ENCODE measurements at regions not wholly inside any gene's neighbourhood (a gene's known extent, or its start where the extent isn't known, plus 50 kb on each side); places are given as distances from the start of the nearest gene placed in this dataset.

DNA sequence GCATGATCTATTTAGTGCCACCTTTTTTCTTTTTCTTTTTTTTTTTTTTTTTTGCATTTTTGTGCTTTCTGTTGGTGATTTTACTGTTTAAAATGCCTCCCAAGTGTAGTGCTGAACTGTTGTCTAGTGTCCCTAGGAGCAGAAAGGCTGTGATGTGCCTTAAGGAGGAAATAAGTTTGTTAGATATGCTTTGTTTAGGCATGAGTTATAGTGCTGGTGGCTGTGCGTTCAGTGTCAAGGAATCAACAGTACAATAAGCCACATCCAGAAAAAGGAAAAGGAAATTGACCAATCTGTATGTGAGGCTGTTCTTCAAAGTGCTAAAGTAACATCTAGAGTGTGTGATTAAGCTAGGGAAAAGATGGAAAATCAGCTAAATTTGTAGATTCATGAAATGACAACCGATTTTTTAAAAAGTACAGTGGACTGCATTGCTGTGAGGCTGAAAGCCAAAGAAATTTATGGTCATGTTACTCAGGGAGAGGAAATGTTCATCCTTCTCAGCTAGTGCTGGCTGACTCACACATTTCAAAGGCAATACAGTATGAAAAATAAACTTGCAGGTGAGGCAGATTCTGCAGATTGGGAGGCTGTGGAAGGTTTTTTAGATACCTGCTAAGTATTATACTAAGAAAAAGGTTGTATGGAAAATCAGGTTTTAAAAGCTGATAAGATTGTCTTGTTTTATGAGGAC lies 122.7 kb upstream of the ADCY1 start:
- no peaks in the 10 kb centered on the region for H3K9me3 ChIP-seq (ENCODE audit: control insufficient read depth in 1 of 2, insufficient read depth in 1 of 2, low read depth in 1 of 2, low read length in 2 of 2)
- H3K27ac ChIP-seq (ENCODE audit: low read depth, low read length), result no peak overlapping the region
- POLR2A ChIA-PET, result no interaction called here
- CTCF ChIA-PET, result no interaction called here
- ATAC-seq (no peak), DNase-seq (ENCODE audit: low read depth, low spot score) (no peak)
- H2AFZ ChIP-seq (ENCODE audit: low read depth, low read length, poor library complexity, severe bottlenecking), result no peak overlapping the region
- RAD21 ChIA-PET (ENCODE audit: low non-redundant PET in 1 of 2, low total read pairs in 2 of 2, uncharacterized antibody in 2 of 2, unreplicated experiment in 2 of 2), result no interaction called here
- H3K4me3 ChIP-seq (replicated peaks in 1 of 2; ENCODE audit: low read depth in 1 of 2, low read length in 2 of 2), result no peak overlapping the region
- no peaks in the 10 kb centered on the region for H3K4me1 ChIP-seq (ENCODE audit: control insufficient read depth in 1 of 2, insufficient read depth in 2 of 2, low read length in 2 of 2)
- TF ChIP-seq SIN3A (IDR thresholded peaks at IDR 0.05; ENCODE audit: low read depth), result no peak
- no peak for TF ChIP-seq ATF3 (IDR thresholded peaks at IDR 0.05)
- TF ChIP-seq ZNF274 (IDR thresholded peaks at IDR 0.05; ENCODE audit: low read depth, low read length), result no peak
- no peak for TF ChIP-seq RAD21 (IDR thresholded peaks at IDR 0.05; ENCODE audit: low read depth)
- TF ChIP-seq ELF1 (IDR thresholded peaks at IDR 0.05; ENCODE audit: borderline replicate concordance, low read depth), result no peak
- no peak for TF ChIP-seq SRF (IDR thresholded peaks at IDR 0.05; ENCODE audit: low read depth)
- no peak for TF ChIP-seq ZBTB33 (IDR thresholded peaks at IDR 0.05; ENCODE audit: extremely low read depth, insufficient replicate concordance, low read length)
- TF ChIP-seq, protein P1, sequence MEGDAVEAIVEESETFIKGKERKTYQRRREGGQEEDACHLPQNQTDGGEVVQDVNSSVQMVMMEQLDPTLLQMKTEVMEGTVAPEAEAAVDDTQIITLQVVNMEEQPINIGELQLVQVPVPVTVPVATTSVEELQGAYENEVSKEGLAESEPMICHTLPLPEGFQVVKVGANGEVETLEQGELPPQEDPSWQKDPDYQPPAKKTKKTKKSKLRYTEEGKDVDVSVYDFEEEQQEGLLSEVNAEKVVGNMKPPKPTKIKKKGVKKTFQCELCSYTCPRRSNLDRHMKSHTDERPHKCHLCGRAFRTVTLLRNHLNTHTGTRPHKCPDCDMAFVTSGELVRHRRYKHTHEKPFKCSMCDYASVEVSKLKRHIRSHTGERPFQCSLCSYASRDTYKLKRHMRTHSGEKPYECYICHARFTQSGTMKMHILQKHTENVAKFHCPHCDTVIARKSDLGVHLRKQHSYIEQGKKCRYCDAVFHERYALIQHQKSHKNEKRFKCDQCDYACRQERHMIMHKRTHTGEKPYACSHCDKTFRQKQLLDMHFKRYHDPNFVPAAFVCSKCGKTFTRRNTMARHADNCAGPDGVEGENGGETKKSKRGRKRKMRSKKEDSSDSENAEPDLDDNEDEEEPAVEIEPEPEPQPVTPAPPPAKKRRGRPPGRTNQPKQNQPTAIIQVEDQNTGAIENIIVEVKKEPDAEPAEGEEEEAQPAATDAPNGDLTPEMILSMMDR (IDR thresholded peaks at IDR 0.05 in 2 of 3, conservative IDR thresholded peaks at IDR 0.05 in 1 of 3; ENCODE audit: borderline replicate concordance in 1 of 3, insufficient read depth in 1 of 3, low read depth in 2 of 3, low read length in 2 of 3), result no peak
- TF ChIP-seq SP1 (IDR thresholded peaks at IDR 0.05; ENCODE audit: low read depth), result no peak
- TF ChIP-seq ZFX (IDR thresholded peaks at IDR 0.05), result no peak
- TF ChIP-seq EGR1 (IDR thresholded peaks at IDR 0.05; ENCODE audit: low read depth), result no peak
- TF ChIP-seq FOSL1 (IDR thresholded peaks at IDR 0.05; ENCODE audit: low read depth), result no peak
- no peak for TF ChIP-seq REST (IDR thresholded peaks at IDR 0.05; ENCODE audit: low read depth)
- no peak for TF ChIP-seq TCF7L2 (IDR thresholded peaks at IDR 0.05; ENCODE audit: borderline replicate concordance, extremely low read depth, insufficient read depth, insufficient read length)
- no peak for TF ChIP-seq POLR2A (IDR thresholded peaks at IDR 0.05; ENCODE audit: borderline replicate concordance, extremely low read depth, insufficient read depth, insufficient read length)
- TF ChIP-seq, protein P2, sequence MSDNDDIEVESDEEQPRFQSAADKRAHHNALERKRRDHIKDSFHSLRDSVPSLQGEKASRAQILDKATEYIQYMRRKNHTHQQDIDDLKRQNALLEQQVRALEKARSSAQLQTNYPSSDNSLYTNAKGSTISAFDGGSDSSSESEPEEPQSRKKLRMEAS (IDR thresholded peaks at IDR 0.05), result no peak
- TF ChIP-seq YY1 (IDR thresholded peaks at IDR 0.05; ENCODE audit: extremely low read depth, insufficient replicate concordance, low read depth, low read length), result no peak
- TF ChIP-seq CBX3 (IDR thresholded peaks at IDR 0.05; ENCODE audit: low read depth), result no peak
- no peak for TF ChIP-seq CEBPB (IDR thresholded peaks at IDR 0.05; ENCODE audit: low read depth)
- peaks cover 54% of the 10 kb centered on the region for H3K27me3 ChIP-seq (ENCODE audit: insufficient read depth, low read length)
- BruUV-seq (replicated peaks), result no TSS peak
- intact Hi-C loops (cut with micrococcal nuclease), result no loop called here
- no peak overlapping the region for H3K9ac ChIP-seq (ENCODE audit: low read length)
- H4K20me1 ChIP-seq (ENCODE audit: insufficient read depth), result no peaks in the 10 kb centered on the region
- H3K79me2 ChIP-seq (ENCODE audit: insufficient read depth, low read length), result no peaks in the 10 kb centered on the region
- no peaks in the 10 kb centered on the region for H3K36me3 ChIP-seq (ENCODE audit: control insufficient read depth in 1 of 2, insufficient read depth in 2 of 2, low read length in 2 of 2)
- H3K9me2 ChIP-seq (ENCODE audit: insufficient read depth), result no peaks in the 10 kb centered on the region
- H3K4me2 ChIP-seq (ENCODE audit: low read length), result no peak overlapping the region

Measured in HCT116 (cell line).